Fibroblast of villous mesenchyme (primary cell): ENCODE measurements at regions not wholly inside any gene's neighbourhood (a gene's known extent, or its start where the extent isn't known, plus 50 kb on each side); places are given as distances from the start of the nearest gene placed in this dataset.

Source experiments
- DNase-seq: peaks from one replicate; pipeline ENCODE4 v3.0.0-alpha.2; 2010; ENCODE audit warnings: low read depth
- H3K4me3 ChIP-seq: 2 replicates; pipeline ENCODE4 v1.5.1; 2011; ENCODE audit warnings: low read depth, mild to moderate bottlenecking, low read length
- CTCF ChIP-seq: IDR thresholded peaks from 2 replicates; pipeline ENCODE4 v1.5.1; 2012; ENCODE audit warnings: low read depth, mild to moderate bottlenecking, low read length; ENCODE audit not compliant: insufficient read depth

DNA sequence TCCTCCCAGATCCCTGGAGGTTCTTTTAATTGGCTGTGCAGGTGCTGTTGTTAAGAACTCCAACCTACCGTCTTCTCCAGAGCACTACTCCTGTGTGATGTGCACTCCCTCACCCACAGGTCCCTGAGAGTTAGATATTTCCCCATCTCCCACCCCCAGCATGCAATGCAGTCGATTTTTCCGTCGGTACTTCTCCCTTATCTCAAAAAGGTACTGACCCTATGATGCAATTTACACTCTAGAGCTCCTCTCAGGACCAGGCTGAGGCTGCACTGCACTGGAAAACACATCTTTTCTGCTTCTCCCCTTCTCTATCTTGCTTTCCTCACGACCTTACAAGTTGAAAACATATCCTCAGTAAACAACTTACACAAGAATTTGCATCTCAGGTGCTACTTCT, 312.4 kb upstream of the TBX3 start:
- no peak overlapping the region for H3K4me3 ChIP-seq
- TF ChIP-seq CTCF: no peak
- no peak for DNase-seq

DNA sequence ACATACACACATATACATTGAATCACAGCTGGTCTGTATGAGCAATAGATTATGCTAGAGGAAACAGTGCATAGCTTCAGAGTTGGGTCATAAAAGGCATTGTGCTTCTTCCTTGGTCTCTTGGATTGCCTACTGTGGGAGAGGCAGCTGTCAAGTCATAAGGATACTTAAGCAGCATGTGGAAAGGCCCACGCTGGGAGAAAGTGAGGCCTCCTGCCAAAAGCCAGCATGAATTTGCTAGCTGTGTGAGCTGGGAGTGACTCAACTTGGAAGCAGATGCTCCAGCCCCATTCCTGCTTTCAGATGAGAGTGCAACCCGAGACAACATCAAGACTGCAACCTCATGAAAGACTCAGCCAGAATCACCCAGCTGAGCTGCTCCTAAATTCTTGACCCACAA, 311.9 kb upstream of the TBX3 start:
- TF ChIP-seq CTCF: no peak
- no peak for DNase-seq

DNA sequence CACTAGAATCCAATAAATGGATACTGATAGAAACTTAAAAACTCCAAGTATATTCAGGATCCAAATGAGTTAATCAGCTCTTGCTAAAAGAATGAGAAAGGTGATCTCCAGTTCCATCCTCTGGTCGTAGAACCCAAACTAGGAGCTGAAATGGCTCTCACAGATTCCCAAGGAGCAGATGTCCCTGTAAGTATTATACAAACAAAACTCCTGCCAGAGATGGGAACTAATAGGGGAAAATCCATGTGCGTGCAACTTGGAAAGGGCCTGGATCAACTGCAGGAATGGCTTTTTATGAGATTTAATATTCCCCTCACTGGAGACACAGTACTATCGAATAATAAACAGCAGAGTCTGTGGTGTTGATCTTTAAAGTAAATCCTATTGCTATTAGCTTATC, 309.2 kb upstream of the TBX3 start:
- H3K4me3 ChIP-seq: no peak overlapping the region
- no peak for TF ChIP-seq CTCF
- DNase-seq: no peak

More for the DNA sequence above, 311.9 kb upstream of the TBX3 start:
- H3K4me3 ChIP-seq: no peak overlapping the region

- H3K4me3 ChIP-seq: no peak overlapping the region
- no peak for TF ChIP-seq CTCF
- no peak for DNase-seq
These were observed 308.5 kb upstream of the TBX3 start for GRCh38 chr12:114992443-114992842.

DNA sequence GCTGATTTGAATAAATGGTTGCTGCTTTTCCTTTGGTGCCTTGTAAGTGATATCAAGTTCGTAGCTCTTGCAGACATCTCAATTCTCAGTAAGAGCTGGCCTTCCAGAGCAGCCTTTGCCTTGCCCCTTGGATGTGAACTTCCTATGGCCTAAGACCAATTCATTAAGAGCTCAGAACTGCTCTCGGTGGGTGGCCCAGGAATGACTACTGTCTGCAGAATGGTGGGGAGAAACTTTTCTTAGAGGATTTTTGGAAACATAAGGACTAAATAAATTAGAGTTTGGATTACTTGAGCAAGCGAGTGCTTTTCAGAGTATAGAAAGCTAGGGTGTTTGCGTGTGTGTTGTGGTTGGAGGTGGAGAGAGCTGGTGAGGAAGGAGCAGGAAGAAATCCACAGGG, 306.4 kb upstream of the TBX3 start:
- no peak overlapping the region for H3K4me3 ChIP-seq
- TF ChIP-seq CTCF: no peak
- DNase-seq: no peak

- no peak for DNase-seq
- no peak for TF ChIP-seq CTCF
- no peak overlapping the region for H3K4me3 ChIP-seq
These were observed 302.9 kb upstream of the TBX3 start for GRCh38 chr12:114986849-114987248.

- no peak overlapping the region for H3K4me3 ChIP-seq
- DNase-seq: no peak
- no peak for TF ChIP-seq CTCF
These were observed 302.3 kb upstream of the TBX3 start for GRCh38 chr12:114986178-114986714.
